ENCODE measurements at regions not wholly inside any gene's neighbourhood (a gene's known extent, or its start where the extent isn't known, plus 50 kb on each side); places are given as distances from the start of the nearest gene placed in this dataset.

- Mint-ChIP-seq H3K27me3 (ENCODE audit: low read depth) (no peaks in the 10 kb centered on the region), H3K9me3 (no peaks in the 10 kb centered on the region), H3K4me1 (no peaks in the 10 kb centered on the region), H3K36me3 (ENCODE audit: insufficient read depth in 1 of 3, low read depth in 3 of 3) (no peaks in the 10 kb centered on the region), H3K4me3 (no peak overlapping the region), H3K27ac (no peak overlapping the region)
- no peaks in the 10 kb centered on the region for H3K4me1 ChIP-seq (ENCODE audit: insufficient read depth, low read length)
- H2AK5ac ChIP-seq (ENCODE audit: insufficient read length, low read length), result no peak overlapping the region
- H4K8ac ChIP-seq (replicated peaks; ENCODE audit: insufficient read length, low read depth, low read length), result no peak overlapping the region
- no peak overlapping the region for H3K56ac ChIP-seq (ENCODE audit: insufficient read length, low read depth, low read length)
- H2BK20ac ChIP-seq (ENCODE audit: low read depth, low read length, poor library complexity, severe bottlenecking), result no peak overlapping the region
- H3K9me3 ChIP-seq (ENCODE audit: control insufficient read depth, low read depth, low read length), result no peaks in the 10 kb centered on the region
- no peak for TF ChIP-seq CTCF (conservative IDR thresholded peaks at IDR 0.05)
- H3K79me2 ChIP-seq (ENCODE audit: insufficient read depth, low read length), result no peaks in the 10 kb centered on the region
- no peak overlapping the region for H4K91ac ChIP-seq (ENCODE audit: insufficient read length, low read depth, low read length)
- no peaks in the 10 kb centered on the region for H3K23me2 ChIP-seq (ENCODE audit: insufficient read length, low read depth, low read length, poor library complexity, severe bottlenecking)
- H3K27me3 ChIP-seq (ENCODE audit: insufficient read depth, low read length), result no peaks in the 10 kb centered on the region
- H4K20me1 ChIP-seq (ENCODE audit: control insufficient read depth, insufficient read depth, insufficient read length), result no peaks in the 10 kb centered on the region
- no peak overlapping the region for H3K9ac ChIP-seq (ENCODE audit: extremely low read depth, insufficient read length, low read length)
- H4K5ac ChIP-seq (ENCODE audit: insufficient read length, low read depth, low read length), result no peak overlapping the region
- H3K23ac ChIP-seq (ENCODE audit: insufficient read length, low read depth, low read length), result no peak overlapping the region
- no peak overlapping the region for H3K14ac ChIP-seq (ENCODE audit: insufficient read depth, low read length)
- H2BK120ac ChIP-seq (ENCODE audit: low read depth, low read length, poor library complexity, severe bottlenecking), result no peak overlapping the region
- H2BK5ac ChIP-seq (ENCODE audit: insufficient read length, low read length), result no peak overlapping the region
- H3K4ac ChIP-seq (ENCODE audit: low read depth, low read length), result no peak overlapping the region
- no peaks in the 10 kb centered on the region for H3K79me1 ChIP-seq (ENCODE audit: insufficient read depth, low read depth, low read length, poor library complexity, severe bottlenecking)
- H3K4me2 ChIP-seq (ENCODE audit: insufficient read depth, insufficient read length, low read length), result no peak overlapping the region
- H2AFZ ChIP-seq (ENCODE audit: low read length), result no peak overlapping the region
- DNase-seq, result no peak
- no peak overlapping the region for H3T11ph ChIP-seq (ENCODE audit: low read length)
- H2BK12ac ChIP-seq (ENCODE audit: insufficient read length, low read depth, low read length), result no peak overlapping the region
- H3K18ac ChIP-seq (ENCODE audit: insufficient read length, low read depth, low read length), result no peak overlapping the region
- H2BK15ac ChIP-seq (ENCODE audit: low read depth, low read length), result no peak overlapping the region
- no peak overlapping the region for H3K27ac ChIP-seq (ENCODE audit: insufficient read length, low read depth, low read length)
- no CpG with 5 or more reads among the region's 4 CpGs for WGBS (ENCODE audit: extremely low coverage, insufficient read length, low lambda C conversion rate)
These were observed 1289.2 kb downstream of the DSC3 start for GRCh38 chr18:29753379-29753778.
